ENCODE measurements at regions not wholly inside any gene's neighbourhood (a gene's known extent, or its start where the extent isn't known, plus 50 kb on each side); places are given as distances from the start of the nearest gene placed in this dataset.

DNA sequence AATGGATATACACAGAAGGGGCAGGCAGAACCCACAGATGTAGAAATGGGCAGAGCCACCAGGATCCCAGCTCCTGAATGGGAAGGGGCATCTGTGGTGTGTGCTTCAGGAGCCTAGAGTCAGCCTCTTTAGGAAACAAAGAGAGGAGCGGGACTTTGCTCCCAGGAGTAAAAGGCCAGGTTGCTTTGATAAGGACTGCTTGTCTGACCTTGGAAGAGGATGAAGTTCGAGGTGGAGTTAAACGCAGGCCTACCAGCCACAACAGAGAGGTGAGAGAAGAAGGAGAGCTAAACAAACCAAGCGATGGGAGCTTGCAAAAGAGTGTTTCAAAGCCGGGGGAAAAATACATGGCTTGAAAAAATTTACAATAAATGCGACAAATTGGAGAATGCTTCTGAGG lies 49.9 kb upstream of the TMPRSS2 start:
- TF ChIP-seq, protein P1, sequence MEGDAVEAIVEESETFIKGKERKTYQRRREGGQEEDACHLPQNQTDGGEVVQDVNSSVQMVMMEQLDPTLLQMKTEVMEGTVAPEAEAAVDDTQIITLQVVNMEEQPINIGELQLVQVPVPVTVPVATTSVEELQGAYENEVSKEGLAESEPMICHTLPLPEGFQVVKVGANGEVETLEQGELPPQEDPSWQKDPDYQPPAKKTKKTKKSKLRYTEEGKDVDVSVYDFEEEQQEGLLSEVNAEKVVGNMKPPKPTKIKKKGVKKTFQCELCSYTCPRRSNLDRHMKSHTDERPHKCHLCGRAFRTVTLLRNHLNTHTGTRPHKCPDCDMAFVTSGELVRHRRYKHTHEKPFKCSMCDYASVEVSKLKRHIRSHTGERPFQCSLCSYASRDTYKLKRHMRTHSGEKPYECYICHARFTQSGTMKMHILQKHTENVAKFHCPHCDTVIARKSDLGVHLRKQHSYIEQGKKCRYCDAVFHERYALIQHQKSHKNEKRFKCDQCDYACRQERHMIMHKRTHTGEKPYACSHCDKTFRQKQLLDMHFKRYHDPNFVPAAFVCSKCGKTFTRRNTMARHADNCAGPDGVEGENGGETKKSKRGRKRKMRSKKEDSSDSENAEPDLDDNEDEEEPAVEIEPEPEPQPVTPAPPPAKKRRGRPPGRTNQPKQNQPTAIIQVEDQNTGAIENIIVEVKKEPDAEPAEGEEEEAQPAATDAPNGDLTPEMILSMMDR (conservative IDR thresholded peaks at IDR 0.05; ENCODE audit: low read length) = no peak
- TF ChIP-seq EZH2phosphoT487 (IDR thresholded peaks at IDR 0.05; ENCODE audit: borderline replicate concordance, low read depth, low read length) = no peak
